H1 (cell line): ENCODE measurements at regions not wholly inside any gene's neighbourhood (a gene's known extent, or its start where the extent isn't known, plus 50 kb on each side); places are given as distances from the start of the nearest gene placed in this dataset.

ENCODE experiments used
- BACH1 ChIP-seq: IDR thresholded peaks from 2 replicates; pipeline ENCODE4 v1.6.1; 2012; ENCODE audit warnings: low read length, improper control_type of control experiment
- BCL11A ChIP-seq, 2 experiments: IDR thresholded peaks; one replicate each; pipeline ENCODE4 v1.6.1; 2011; ENCODE audit warnings: low read depth in 2 of 2, low read length in 2 of 2, mild to moderate bottlenecking in 2 of 2
- CREB1 ChIP-seq: IDR thresholded peaks from 2 replicates; pipeline ENCODE4 v1.6.1; 2012; ENCODE audit warnings: inconsistent platforms
- MAX ChIP-seq: IDR thresholded peaks from 2 replicates; pipeline ENCODE4 v1.6.1; 2012; ENCODE audit warnings: inconsistent platforms
- POLR2A ChIP-seq, 2 experiments: IDR thresholded peaks; 1 replicate in 1 of 2; 2 replicates in 1 of 2; pipeline ENCODE4 v1.6.1; 2011; ENCODE audit warnings: low read depth in 2 of 2, low read length in 2 of 2, mild to moderate bottlenecking in 2 of 2; ENCODE audit errors: control extremely low read depth in 1 of 2
- SUZ12 ChIP-seq: fragments of 200-600 bp; sonication (generic); IDR thresholded peaks from 2 replicates; pipeline ENCODE4 v1.6.1; 2012; ENCODE audit warnings: mild to moderate bottlenecking, inconsistent platforms, low read length, moderate library complexity, mixed read lengths
- TF ChIP-seq, protein P1 (sequence below), 3 experiments: IDR thresholded peaks; 1 replicate in 2 of 3; 2 replicates in 1 of 3; pipeline versions ENCODE4 v1.5.1 to v1.6.1; 2011; ENCODE audit warnings: low read length in 3 of 3, mild to moderate bottlenecking in 3 of 3, inconsistent platforms in 2 of 3, low read depth in 1 of 3, moderate library complexity in 1 of 3; ENCODE audit not compliant: insufficient read depth in 1 of 3; ENCODE audit errors: control extremely low read depth in 1 of 3

- no peak for TF ChIP-seq SUZ12
- TF ChIP-seq, protein P1, sequence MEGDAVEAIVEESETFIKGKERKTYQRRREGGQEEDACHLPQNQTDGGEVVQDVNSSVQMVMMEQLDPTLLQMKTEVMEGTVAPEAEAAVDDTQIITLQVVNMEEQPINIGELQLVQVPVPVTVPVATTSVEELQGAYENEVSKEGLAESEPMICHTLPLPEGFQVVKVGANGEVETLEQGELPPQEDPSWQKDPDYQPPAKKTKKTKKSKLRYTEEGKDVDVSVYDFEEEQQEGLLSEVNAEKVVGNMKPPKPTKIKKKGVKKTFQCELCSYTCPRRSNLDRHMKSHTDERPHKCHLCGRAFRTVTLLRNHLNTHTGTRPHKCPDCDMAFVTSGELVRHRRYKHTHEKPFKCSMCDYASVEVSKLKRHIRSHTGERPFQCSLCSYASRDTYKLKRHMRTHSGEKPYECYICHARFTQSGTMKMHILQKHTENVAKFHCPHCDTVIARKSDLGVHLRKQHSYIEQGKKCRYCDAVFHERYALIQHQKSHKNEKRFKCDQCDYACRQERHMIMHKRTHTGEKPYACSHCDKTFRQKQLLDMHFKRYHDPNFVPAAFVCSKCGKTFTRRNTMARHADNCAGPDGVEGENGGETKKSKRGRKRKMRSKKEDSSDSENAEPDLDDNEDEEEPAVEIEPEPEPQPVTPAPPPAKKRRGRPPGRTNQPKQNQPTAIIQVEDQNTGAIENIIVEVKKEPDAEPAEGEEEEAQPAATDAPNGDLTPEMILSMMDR (IDR thresholded peaks at IDR 0.05; ENCODE audit: control extremely low read depth in 1 of 3, insufficient read depth in 1 of 3, low read depth in 1 of 3, low read length in 3 of 3): no peak
- no peak for TF ChIP-seq MAX
- TF ChIP-seq BACH1: no peak
- no peak for TF ChIP-seq POLR2A (IDR thresholded peaks at IDR 0.05; ENCODE audit: control extremely low read depth in 1 of 2, low read depth in 2 of 2, low read length in 2 of 2)
- no peak for TF ChIP-seq CREB1
- TF ChIP-seq BCL11A (IDR thresholded peaks at IDR 0.05; ENCODE audit: low read depth in 2 of 2, low read length in 2 of 2): no peak
Observed at GRCh38 chr13:47519626-47520025, 481.4 kb downstream of the SUCLA2 start.
